H1 (cell line): ENCODE measurements at regions not wholly inside any gene's neighbourhood (a gene's known extent, or its start where the extent isn't known, plus 50 kb on each side); places are given as distances from the start of the nearest gene placed in this dataset.

Source experiments
- CTCF ChIA-PET: fragments of 300-600 bp; sonication (Branson Sonifier 250); formaldehyde crosslinking; loops from one replicate; lab custom pipeline; 2021; ENCODE audit not compliant: partially characterized antibody; lab: Charles Lee
- POLR2A ChIA-PET: fragments of 300-600 bp; sonication (Branson Sonifier 250); formaldehyde crosslinking; loops from one replicate; lab custom pipeline; 2021; ENCODE audit warnings: inconsistent platforms; ENCODE audit not compliant: partially characterized antibody; lab: Charles Lee
- DNase-seq, 2 experiments: peaks; one replicate each; pipeline versions ENCODE4 v3.0.0 to v3.0.0-alpha.2; 2010 to 2022; ENCODE audit warnings: low spot score in 2 of 2, low read depth in 1 of 2, mixed read lengths in 1 of 2
- FAIRE-seq: peaks from 2 replicates; lab custom pipeline; 2011; peaks lifted over from hg19 to GRCh38; lab: Jason Lieb, UNC
- H2AFZ ChIP-seq: 2 replicates; pipeline ENCODE4 v1.8.1; 2012; ENCODE audit warnings: low read length, inconsistent platforms
- H2AK5ac ChIP-seq: 2 replicates; pipeline ENCODE4 v1.6.1; 2013; ENCODE audit warnings: low read depth, low read length
- H2BK120ac ChIP-seq: replicated peaks from 2 replicates; pipeline ENCODE3; 2013; ENCODE audit warnings: low read depth, low read length, inconsistent platforms
- H2BK12ac ChIP-seq: 2 replicates; pipeline ENCODE4 v1.6.1; 2013; ENCODE audit warnings: low read depth, low read length
- H2BK15ac ChIP-seq: 2 replicates; pipeline ENCODE4 v1.6.1; 2013; ENCODE audit warnings: low read length
- H2BK20ac ChIP-seq: 2 replicates; pipeline ENCODE4 v1.6.1; 2013; ENCODE audit warnings: low read length
- H2BK5ac ChIP-seq: 2 replicates; pipeline ENCODE4 v1.6.1; 2013; ENCODE audit warnings: low read depth, low read length
- H3K14ac ChIP-seq: 2 replicates; pipeline ENCODE4 v1.6.1; 2013; ENCODE audit warnings: inconsistent platforms; ENCODE audit not compliant: insufficient read length
- H3K18ac ChIP-seq: 2 replicates; pipeline ENCODE4 v1.6.1; 2013; ENCODE audit warnings: low read length; ENCODE audit errors: extremely low read depth
- H3K23ac ChIP-seq: 2 replicates; pipeline ENCODE4 v1.6.1; 2013; ENCODE audit warnings: inconsistent platforms; ENCODE audit not compliant: insufficient read length
- H3K23me2 ChIP-seq: 2 replicates; pipeline ENCODE4 v1.6.1; 2013; ENCODE audit warnings: low read depth, low read length
- H3K27ac ChIP-seq: 2 replicates; pipeline ENCODE4 v1.6.1; 2011; ENCODE audit warnings: low read depth, low read length, inconsistent platforms
- H3K27me3 ChIP-seq, 4 experiments: replicated peaks in 1 of 4; 1 replicate in 1 of 4; 2 replicates in 3 of 4; pipeline versions ENCODE4 v1.6.1 to v1.8.1; 2011 to 2013; ENCODE audit warnings: low read length in 3 of 4, mild to moderate bottlenecking in 3 of 4, inconsistent platforms in 2 of 4, mixed read lengths in 2 of 4, moderate library complexity in 1 of 4; ENCODE audit not compliant: control insufficient read depth in 3 of 4, insufficient read depth in 3 of 4; ENCODE audit errors: extremely low read depth in 1 of 4
- H3K36me3 ChIP-seq, 4 experiments: 2 replicates each; pipeline versions ENCODE4 v1.6.1 to v1.8.1; 2011 to 2013; ENCODE audit warnings: mild to moderate bottlenecking in 4 of 4, low read length in 3 of 4, moderate library complexity in 2 of 4, control low read depth in 1 of 4, inconsistent platforms in 1 of 4; ENCODE audit not compliant: insufficient read depth in 4 of 4, control insufficient read depth in 2 of 4
- H3K4ac ChIP-seq: replicated peaks from 2 replicates; pipeline ENCODE3; 2013; ENCODE audit warnings: low read length, low read depth, mixed read lengths, inconsistent platforms; ENCODE audit not compliant: insufficient read length
- H3K4me1 ChIP-seq, 4 experiments: replicated peaks in 1 of 4; 1 replicate in 1 of 4; 2 replicates in 3 of 4; pipeline versions ENCODE4 v1.6.1 to v1.8.1; 2011 to 2013; ENCODE audit warnings: low read length in 3 of 4, inconsistent platforms in 2 of 4, mixed read lengths in 1 of 4; ENCODE audit not compliant: insufficient read depth in 4 of 4, control insufficient read depth in 3 of 4
- H3K4me2 ChIP-seq, 2 experiments: 2 replicates each; pipeline versions ENCODE4 v1.6.1 to v1.8.1; 2011 to 2013; ENCODE audit warnings: low read depth in 2 of 2, low read length in 2 of 2, control low read depth in 1 of 2, inconsistent platforms in 1 of 2, mild to moderate bottlenecking in 1 of 2; ENCODE audit not compliant: insufficient read depth in 1 of 2
- H3K4me3 ChIP-seq, 4 experiments: fragments of 200-600, 300-600 bp in 1 of 4; sonication (generic), shearing (Covaris generic), sonication (Bioruptor Twin) in 1 of 4; 2 replicates each; pipeline versions ENCODE4 v1.5.1 to v1.8.1; 2011 to 2016; ENCODE audit warnings: low read length in 4 of 4, low read depth in 3 of 4, control low read depth in 2 of 4, inconsistent platforms in 2 of 4, mild to moderate bottlenecking in 2 of 4, mixed read lengths in 1 of 4, moderate library complexity in 1 of 4; ENCODE audit not compliant: insufficient read depth in 2 of 4; ENCODE audit errors: extremely low read depth in 1 of 4
- H3K56ac ChIP-seq: replicated peaks from 2 replicates; pipeline ENCODE3; 2013; ENCODE audit warnings: low read depth, mild to moderate bottlenecking, mixed read lengths, low read length, inconsistent platforms; ENCODE audit not compliant: insufficient read length
- H3K79me1 ChIP-seq: 2 replicates; pipeline ENCODE4 v1.6.1; 2013; ENCODE audit warnings: low read depth, low read length, control low read depth
- H3K79me2 ChIP-seq, 2 experiments: 2 replicates each; pipeline versions ENCODE4 v1.6.1 to v1.8.1; 2012 to 2013; ENCODE audit warnings: low read length in 2 of 2, mild to moderate bottlenecking in 2 of 2, inconsistent platforms in 1 of 2; ENCODE audit not compliant: insufficient read depth in 2 of 2, control insufficient read depth in 1 of 2
- H3K9ac ChIP-seq, 4 experiments: replicated peaks in 1 of 4; 1 replicate in 1 of 4; 2 replicates in 3 of 4; pipeline versions ENCODE4 v1.6.1 to v1.8.1; 2011 to 2013; ENCODE audit warnings: low read depth in 3 of 4, low read length in 3 of 4, control low read depth in 2 of 4, mild to moderate bottlenecking in 2 of 4, moderate library complexity in 2 of 4, inconsistent platforms in 1 of 4; ENCODE audit errors: extremely low read depth in 1 of 4
- H3K9me3 ChIP-seq, 2 experiments: 2 replicates each; pipeline versions ENCODE4 v1.6.1 to v1.8.1; 2012 to 2013; ENCODE audit warnings: mild to moderate bottlenecking in 2 of 2, moderate library complexity in 2 of 2, control low read depth in 1 of 2, inconsistent platforms in 1 of 2, low read depth in 1 of 2, low read length in 1 of 2, mixed read lengths in 1 of 2; ENCODE audit not compliant: insufficient read depth in 2 of 2
- H4K20me1 ChIP-seq, 2 experiments: replicated peaks in 1 of 2; 2 replicates each; pipeline versions ENCODE3 to v1.8.1; 2011 to 2013; ENCODE audit warnings: inconsistent platforms in 2 of 2, low read length in 2 of 2, mild to moderate bottlenecking in 1 of 2; ENCODE audit not compliant: insufficient read depth in 2 of 2, control insufficient read depth in 1 of 2
- H4K5ac ChIP-seq: 2 replicates; pipeline ENCODE4 v1.6.1; 2013; ENCODE audit warnings: low read length, low read depth, mixed read lengths, inconsistent platforms; ENCODE audit not compliant: insufficient read length
- H4K8ac ChIP-seq: 2 replicates; pipeline ENCODE4 v1.8.0; 2013; ENCODE audit warnings: mild to moderate bottlenecking, moderate library complexity, low read length, inconsistent platforms; ENCODE audit not compliant: insufficient read depth; ENCODE audit errors: extremely low read depth
- H4K91ac ChIP-seq: replicated peaks from 2 replicates; pipeline ENCODE3; 2013; ENCODE audit warnings: low read length, mixed read lengths, inconsistent platforms; ENCODE audit not compliant: insufficient read length
- CHD1 ChIP-seq: IDR thresholded peaks from 2 replicates; pipeline ENCODE4 v1.6.1; 2012; ENCODE audit warnings: low read depth, low read length, improper control_type of control experiment
- KDM4A ChIP-seq: IDR thresholded peaks from one replicate; pipeline ENCODE4 v1.7.1; 2012; ENCODE audit warnings: low read depth, mild to moderate bottlenecking, moderate library complexity, low read length, inconsistent platforms; ENCODE audit not compliant: severe bottlenecking
- RFX5 ChIP-seq: IDR thresholded peaks from 2 replicates; pipeline ENCODE4 v1.6.1; 2011; ENCODE audit warnings: low read depth, low read length, improper control_type of control experiment, borderline replicate concordance
- SP1 ChIP-seq: IDR thresholded peaks from 2 replicates; pipeline ENCODE4 v1.6.1; 2011; ENCODE audit warnings: low read depth, low read length
- TAF7 ChIP-seq: optimal IDR thresholded peaks from 2 replicates; pipeline ENCODE3; 2011; ENCODE audit warnings: low read depth, mild to moderate bottlenecking, inconsistent platforms, low read length, moderate library complexity, borderline replicate concordance
- WGBS, 2 experiments: shearing (Covaris generic) in 1 of 2; methylation state at CpG; one replicate each; pipeline versions ENCODE4 v1.1.6 to v1.1.7; 2013 to 2015; ENCODE audit warnings: low lambda C conversion rate in 2 of 2, mixed read lengths in 2 of 2, inconsistent platforms in 1 of 2, low coverage in 1 of 2, missing lambda C conversion rate in 1 of 2; ENCODE audit not compliant: insufficient replicate concordance in 2 of 2, insufficient coverage in 1 of 2, insufficient read length in 1 of 2; ENCODE audit errors: extremely low coverage in 1 of 2, missing lambda C conversion rate in 1 of 2; 5-methylcytosine and 5-hydroxymethylcytosine counted together

DNA sequence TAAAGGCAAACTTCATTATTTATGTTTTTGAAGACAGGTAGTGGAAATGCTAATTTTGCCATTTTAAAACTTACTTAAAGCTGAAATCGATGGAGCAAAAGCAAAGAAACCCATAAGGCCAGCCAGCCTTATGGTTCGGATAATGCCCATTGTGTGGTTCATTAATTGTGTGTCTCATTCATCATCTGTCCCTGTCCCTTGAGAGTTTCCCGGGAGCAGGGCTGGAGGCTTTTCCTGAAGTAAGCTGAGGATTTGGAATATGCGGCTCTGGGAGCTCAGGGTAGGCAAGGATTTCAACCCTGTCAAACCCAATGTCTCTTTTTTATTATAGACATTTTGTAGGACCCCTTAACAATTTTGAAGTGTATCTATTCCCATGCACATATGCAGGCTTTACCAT, 790.0 kb upstream of the KIRREL3 start:
- no peak overlapping the region for H2BK20ac ChIP-seq
- no peak overlapping the region for H3K4ac ChIP-seq
- FAIRE-seq: no peak
- no peak overlapping the region for H3K27ac ChIP-seq
- no peaks in the 10 kb centered on the region for H3K36me3 ChIP-seq
- H4K5ac ChIP-seq: no peak overlapping the region
- no peak overlapping the region for H2BK15ac ChIP-seq
- ChIA-PET CTCF (interaction anchor here (0.8 to 1.9 kb wide), 11 partner anchors 11 to 1350 kb away, joined by 3 to 8 read pairs (median 3); no protein-coding TSS in a partner anchor), POLR2A (no interaction called here)
- 95% methylated on average over 4 of the region's 4 CpGs; no CpG with 5 or more reads in 1 of the 2 experiments for WGBS, 2 experiments
- TF ChIP-seq RFX5 (no peak), CHD1 (no peak), SP1 (no peak), KDM4A (no peak), TAF7 (no peak)
- H3K18ac ChIP-seq: no peak overlapping the region
- no peaks in the 10 kb centered on the region for H4K20me1 ChIP-seq
- no peaks in the 10 kb centered on the region for H3K79me1 ChIP-seq
- H2BK5ac ChIP-seq: no peak overlapping the region
- no peak overlapping the region for H2AK5ac ChIP-seq
- H3K23me2 ChIP-seq: no peaks in the 10 kb centered on the region
- no peak overlapping the region for H3K56ac ChIP-seq
- H3K4me2 ChIP-seq: no peak overlapping the region
- no peaks in the 10 kb centered on the region; a peak in 1 of 4 replicates for H3K9me3 ChIP-seq
- H3K23ac ChIP-seq: no peak overlapping the region
- H2AFZ ChIP-seq: no peak overlapping the region
- H3K9ac ChIP-seq: no peak overlapping the region
- DNase-seq: no peak
- no peak overlapping the region for H4K91ac ChIP-seq
- no peaks in the 10 kb centered on the region for H3K27me3 ChIP-seq
- H4K8ac ChIP-seq: no peak overlapping the region
- H3K4me3 ChIP-seq: no peak overlapping the region
- no peak overlapping the region for H3K14ac ChIP-seq
- peaks cover 0 to 3% (median 0%) of the 10 kb centered on the region in 4 experiments; a peak in 1 of 7 replicates for H3K4me1 ChIP-seq
- no peak overlapping the region for H2BK12ac ChIP-seq
- H3K79me2 ChIP-seq: no peaks in the 10 kb centered on the region
- no peak overlapping the region for H2BK120ac ChIP-seq
